GM12878 (cell line): ENCODE measurements at regions not wholly inside any gene's neighbourhood (a gene's known extent, or its start where the extent isn't known, plus 50 kb on each side); places are given as distances from the start of the nearest gene placed in this dataset.

Source experiments
- ATAC-seq: fragments of 200-7000 bp; cut with Tn5 transposase; 3 replicates; pipeline ENCODE4 v1.9.1; 2020; ENCODE audit warnings: mild to moderate bottlenecking, moderate library complexity
- BruUV-seq: library from RNA; stranded (reverse); fragments of 400-500 nt; replicated peaks from 2 replicates; lab custom pipeline; 2021; lab: Mats Ljungman, UMichigan
- CTCF ChIA-PET: fragments of 300-600 bp; sonication (Branson Sonifier 250); formaldehyde crosslinking; extraction: SDS; loops from one replicate; lab custom pipeline; 2021; ENCODE audit warnings: inconsistent platforms; lab: Yijun Ruan, JAX
- POLR2A ChIA-PET: fragments of 350-600 bp; formaldehyde crosslinking; extraction: SDS; loops from one replicate; lab custom pipeline; 2021; ENCODE audit warnings: inconsistent platforms; lab: Charles Lee
- RAD21 ChIA-PET: fragments of 300-600 bp; sonication (Branson Sonifier 250); formaldehyde crosslinking; loops from one replicate; lab custom pipeline; 2023; ENCODE audit warnings: antibody characterized with exemption; ENCODE audit not compliant: unreplicated experiment; lab: Charles Lee
- SMC1A ChIA-PET: fragments of 300-600 bp; sonication (Branson Sonifier 250); formaldehyde crosslinking; loops from one replicate; lab custom pipeline; 2023; ENCODE audit not compliant: unreplicated experiment, uncharacterized antibody; lab: Charles Lee
- DNase-seq: peaks from one replicate; pipeline ENCODE4 v3.0.0-alpha.2; 2011; ENCODE audit warnings: low read depth, low spot score
- FAIRE-seq: peaks from 3 replicates; lab custom pipeline; 2011; peaks lifted over from hg19 to GRCh38; lab: Jason Lieb, UNC
- H2AFZ ChIP-seq: 2 replicates; pipeline ENCODE4 v1.6.0; 2011; ENCODE audit warnings: low read depth, low read length, control low read depth; ENCODE audit not compliant: control insufficient read depth
- H3K27ac ChIP-seq: 2 replicates; pipeline ENCODE4 v1.5.1; 2011; ENCODE audit warnings: control low read depth; ENCODE audit not compliant: control insufficient read depth, insufficient read depth
- H3K27me3 ChIP-seq, 2 experiments: replicated peaks in 1 of 2; 2 replicates each; pipeline versions ENCODE4 v1.6.0 to v1.6.1; 2011; ENCODE audit warnings: low read length in 1 of 2; ENCODE audit not compliant: control insufficient read depth in 2 of 2, insufficient read depth in 2 of 2
- H3K36me3 ChIP-seq, 2 experiments: 2 replicates each; pipeline ENCODE4 v1.5.1; 2011; ENCODE audit warnings: low read length in 1 of 2; ENCODE audit not compliant: control insufficient read depth in 2 of 2, insufficient read depth in 2 of 2
- H3K4me1 ChIP-seq: 2 replicates; pipeline ENCODE4 v1.6.1; 2011; ENCODE audit warnings: mild to moderate bottlenecking, low read length, moderate library complexity, mixed read lengths; ENCODE audit not compliant: control insufficient read depth, insufficient read depth
- H3K4me2 ChIP-seq: 2 replicates; pipeline ENCODE4 v1.6.0; 2011; ENCODE audit warnings: control low read depth; ENCODE audit not compliant: control insufficient read depth, insufficient read depth
- H3K4me3 ChIP-seq: fragments of 200-600 bp; sonication (generic); 2 replicates; pipeline ENCODE4 v1.5.1; 2016
- H3K79me2 ChIP-seq: 2 replicates; pipeline ENCODE4 v1.6.0; 2011; ENCODE audit warnings: low read length; ENCODE audit not compliant: control insufficient read depth, insufficient read depth
- H3K9ac ChIP-seq: 2 replicates; pipeline ENCODE4 v1.8.0; 2011; ENCODE audit warnings: low read length, control low read depth, mixed read lengths; ENCODE audit not compliant: control insufficient read depth, insufficient read depth
- H3K9me3 ChIP-seq: replicated peaks from 3 replicates; pipeline ENCODE4 v1.5.1; 2011; ENCODE audit warnings: mild to moderate bottlenecking, low read length; ENCODE audit not compliant: control insufficient read depth, insufficient read depth
- H4K20me1 ChIP-seq: 2 replicates; pipeline ENCODE4 v1.6.0; 2011; ENCODE audit not compliant: control insufficient read depth, insufficient read depth
- BRCA1 ChIP-seq: IDR thresholded peaks from 2 replicates; pipeline ENCODE4 v1.6.1; 2011; ENCODE audit warnings: low read depth, low read length, improper control_type of control experiment
- FOXK2 ChIP-seq: fragments of 450-650 bp; IDR thresholded peaks from 2 replicates; pipeline ENCODE4 v1.6.1; 2017; ENCODE audit warnings: mild to moderate bottlenecking, moderate library complexity
- NFXL1 ChIP-seq: fragments of 450-650 bp; IDR thresholded peaks from 2 replicates; pipeline ENCODE4 v1.6.1; 2017; ENCODE audit warnings: antibody characterized with exemption, mild to moderate bottlenecking, borderline replicate concordance
- SIN3A ChIP-seq: IDR thresholded peaks from 2 replicates; pipeline ENCODE4 v1.6.1; 2012; ENCODE audit warnings: low read depth, low read length, improper control_type of control experiment
- SP1 ChIP-seq: IDR thresholded peaks from one replicate; pipeline ENCODE4 v1.6.1; 2011; ENCODE audit warnings: low read depth, low read length
- ZNF592 ChIP-seq: fragments of 450-650 bp; IDR thresholded peaks from 2 replicates; pipeline ENCODE4 v1.6.1; 2017; ENCODE audit warnings: mild to moderate bottlenecking, moderate library complexity
- WGBS: methylation state at CpG from one replicate; pipeline ENCODE4 v1.1.6; 2016; ENCODE audit warnings: low lambda C conversion rate; ENCODE audit not compliant: insufficient replicate concordance, insufficient coverage; ENCODE audit errors: missing lambda C conversion rate; 5-methylcytosine and 5-hydroxymethylcytosine counted together
- in situ Hi-C: fragments of 300-500 bp; cut with MboI; formaldehyde crosslinking; loops from 9 replicates; pipeline ENCODE4 v1.14.3; 2018; ENCODE audit warnings: mixed read lengths
- intact Hi-C: fragments of 100-400 bp; cut with micrococcal nuclease; formaldehyde crosslinking; loops from one replicate; pipeline ENCODE4 v1.14.2; 2022; ENCODE audit not compliant: unreplicated experiment

GRCh38 chr1:108064255-108064654 lies 99.3 kb upstream of the VAV3 start:
- Histone ChIP-seq H3K9ac (no peak overlapping the region), H3K4me2 (no peak overlapping the region), H2AFZ (no peak overlapping the region), H4K20me1 (no peaks in the 10 kb centered on the region), H3K9me3 (no peaks in the 10 kb centered on the region; the same call in 2 of the 3 replicates), H3K36me3 (no peaks in the 10 kb centered on the region), H3K4me1 (no peaks in the 10 kb centered on the region), H3K27me3 (0 out of 4 replicates have a peak, but pooled peaks cover 0 to 3% of the 10 kb centered on the region in 2 experiments), H3K79me2 (no peaks in the 10 kb centered on the region)
- BruUV-seq = no TSS peak
- in situ Hi-C loops = no loop called here
- SMC1A ChIA-PET = no interaction called here
- no peak for ATAC-seq
- CTCF ChIA-PET = interaction anchor here (1.0 kb wide), 1 partner anchor 22 kb away, joined by 4 read pairs; no protein-coding TSS in a partner anchor
- no peak for DNase-seq
- RAD21 ChIA-PET = no interaction called here
- POLR2A ChIA-PET = no interaction called here
- intact Hi-C loops = no loop called here
- 53% methylated on average over 1 of the region's 1 CpG for WGBS
- TF ChIP-seq FOXK2 (no peak), ZNF592 (no peak), SP1 (no peak), SIN3A (no peak), NFXL1 (no peak), BRCA1 (no peak)
- TF ChIP-seq, all 136 proteins: peak for 0
- FAIRE-seq = no peak
- Histone ChIP-seq H3K27ac (no peak overlapping the region), H3K4me3 (no peak overlapping the region)
